Bronchial epithelial cell (primary cell): ENCODE measurements at regions not wholly inside any gene's neighbourhood (a gene's known extent, or its start where the extent isn't known, plus 50 kb on each side); places are given as distances from the start of the nearest gene placed in this dataset.
"Not testable (repeated sequence)": the region's sequence is repeated elsewhere in the genome, so short reads cannot be mapped to it uniquely, and the experiment has no call there.

Experiments
- DNase-seq: peaks from one replicate; pipeline ENCODE4 v3.0.0-alpha.2; 2010; ENCODE audit warnings: low read depth
- FAIRE-seq: peaks from 2 replicates; lab custom pipeline; 2011; peaks lifted over from hg19 to GRCh38; lab: Jason Lieb, UNC
- H3K27me3 ChIP-seq: 2 replicates; pipeline ENCODE4 v1.5.1; 2011; ENCODE audit warnings: low read length; ENCODE audit not compliant: control insufficient read depth, insufficient read depth
- H3K36me3 ChIP-seq: 2 replicates; pipeline ENCODE4 v1.5.1; 2011; ENCODE audit warnings: low read length; ENCODE audit not compliant: control insufficient read depth, insufficient read depth
- H3K4me3 ChIP-seq: 2 replicates; pipeline ENCODE4 v1.5.1; 2011; ENCODE audit warnings: mild to moderate bottlenecking, low read depth, low read length, control low read depth
- TF ChIP-seq, protein P1 (sequence below): IDR thresholded peaks from 2 replicates; pipeline ENCODE4 v1.5.1; 2011; ENCODE audit warnings: mild to moderate bottlenecking, moderate library complexity, low read length, control low read depth, inconsistent platforms; ENCODE audit not compliant: insufficient read depth, severe bottlenecking

DNA sequence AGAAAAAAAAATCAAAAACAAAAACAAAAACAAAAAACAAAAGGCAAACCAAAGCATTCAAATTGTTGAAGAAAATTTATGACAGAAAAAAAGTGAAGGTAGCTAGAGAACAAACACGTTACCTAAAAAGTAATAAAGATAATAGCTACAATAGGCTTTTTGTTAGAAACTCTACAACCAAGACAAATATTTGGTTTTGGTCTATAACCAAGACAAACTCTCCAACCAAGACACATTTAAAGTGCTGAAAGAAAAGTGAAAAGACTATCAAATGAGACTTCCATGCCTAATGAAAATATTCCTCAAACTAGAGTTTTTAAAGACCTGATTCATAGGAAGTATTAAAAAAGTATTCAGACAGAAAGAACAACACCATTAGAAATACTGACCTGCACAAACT lies 391.9 kb upstream of the NDST4 start:
- Histone ChIP-seq H3K36me3 (no peaks in the 10 kb centered on the region), H3K27me3 (no peaks in the 10 kb centered on the region), H3K4me3 (no peak overlapping the region)
- DNase-seq (no peak), FAIRE-seq (no peak)
- TF ChIP-seq, protein P1, sequence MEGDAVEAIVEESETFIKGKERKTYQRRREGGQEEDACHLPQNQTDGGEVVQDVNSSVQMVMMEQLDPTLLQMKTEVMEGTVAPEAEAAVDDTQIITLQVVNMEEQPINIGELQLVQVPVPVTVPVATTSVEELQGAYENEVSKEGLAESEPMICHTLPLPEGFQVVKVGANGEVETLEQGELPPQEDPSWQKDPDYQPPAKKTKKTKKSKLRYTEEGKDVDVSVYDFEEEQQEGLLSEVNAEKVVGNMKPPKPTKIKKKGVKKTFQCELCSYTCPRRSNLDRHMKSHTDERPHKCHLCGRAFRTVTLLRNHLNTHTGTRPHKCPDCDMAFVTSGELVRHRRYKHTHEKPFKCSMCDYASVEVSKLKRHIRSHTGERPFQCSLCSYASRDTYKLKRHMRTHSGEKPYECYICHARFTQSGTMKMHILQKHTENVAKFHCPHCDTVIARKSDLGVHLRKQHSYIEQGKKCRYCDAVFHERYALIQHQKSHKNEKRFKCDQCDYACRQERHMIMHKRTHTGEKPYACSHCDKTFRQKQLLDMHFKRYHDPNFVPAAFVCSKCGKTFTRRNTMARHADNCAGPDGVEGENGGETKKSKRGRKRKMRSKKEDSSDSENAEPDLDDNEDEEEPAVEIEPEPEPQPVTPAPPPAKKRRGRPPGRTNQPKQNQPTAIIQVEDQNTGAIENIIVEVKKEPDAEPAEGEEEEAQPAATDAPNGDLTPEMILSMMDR, result no peak

DNA sequence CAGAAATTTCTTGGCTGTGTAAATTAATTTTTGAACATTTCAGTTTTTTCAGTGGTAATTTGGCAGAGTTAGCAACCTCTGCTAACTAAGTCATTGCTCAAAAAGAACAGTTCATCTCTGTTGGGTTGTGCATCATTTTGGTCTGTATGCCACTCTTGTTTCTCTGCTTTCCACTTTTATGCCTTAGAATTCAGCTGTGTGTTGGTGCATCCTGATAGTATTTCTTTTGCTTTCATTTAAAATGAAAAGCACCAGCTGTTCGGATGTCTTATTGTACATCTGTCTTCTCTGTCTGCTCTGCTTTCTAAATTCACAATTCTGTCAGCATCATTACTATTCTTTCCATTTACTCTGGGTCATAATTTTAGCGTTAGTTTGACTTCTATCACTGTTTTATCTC lies 388.2 kb upstream of the NDST4 start:
- TF ChIP-seq, protein P1, result no peak
- FAIRE-seq, result no peak
- no peak for DNase-seq

DNA sequence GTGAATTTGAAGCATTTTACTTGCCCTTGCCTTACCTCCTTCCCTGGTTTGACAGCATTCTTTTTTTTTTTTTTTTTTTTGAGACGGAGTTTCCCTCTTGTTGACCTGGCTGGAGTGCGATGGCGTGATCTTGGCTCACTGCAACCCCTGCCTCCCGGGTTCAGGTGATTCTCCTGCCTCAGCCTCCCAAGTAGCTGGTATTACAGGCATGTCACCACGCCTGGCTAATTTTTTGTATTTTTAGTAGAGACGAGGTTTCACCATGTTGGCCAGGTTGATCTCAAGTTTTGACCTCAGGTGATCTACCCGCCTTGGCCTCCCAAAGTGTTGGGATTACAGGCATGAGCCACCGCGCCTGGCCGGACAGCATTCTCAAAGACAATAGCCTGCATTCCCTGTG lies 380.4 kb upstream of the NDST4 start:
- H3K27me3 ChIP-seq, DNase-seq, H3K4me3 ChIP-seq, FAIRE-seq, H3K36me3 ChIP-seq: not testable (repeated sequence)

More for the DNA sequence above, 388.2 kb upstream of the NDST4 start:
- H3K27me3 ChIP-seq, result no peaks in the 10 kb centered on the region
- H3K36me3 ChIP-seq, result no peaks in the 10 kb centered on the region
- no peak overlapping the region for H3K4me3 ChIP-seq

DNA sequence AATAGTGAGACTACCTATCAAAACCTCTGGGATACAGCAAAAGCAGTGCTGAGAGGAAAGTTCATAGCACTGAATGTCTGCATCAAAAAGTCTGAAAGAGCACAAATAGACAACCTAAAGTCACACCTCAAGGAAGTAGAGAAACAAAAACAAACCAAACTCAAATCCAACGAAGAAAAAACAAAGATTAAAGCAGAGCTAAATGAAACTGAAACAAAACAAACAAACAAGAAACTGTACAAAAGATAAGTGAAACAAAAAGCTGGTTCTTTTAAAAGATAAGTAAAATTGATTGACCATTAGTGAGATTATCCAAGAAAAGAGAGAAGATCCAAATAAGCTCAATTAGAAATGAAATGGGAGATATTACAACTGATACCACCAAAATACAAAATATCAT lies 378.3 kb upstream of the NDST4 start:
- TF ChIP-seq, protein P1, result no peak
- no peak for FAIRE-seq
- Histone ChIP-seq H3K36me3 (no peaks in the 10 kb centered on the region), H3K4me3 (no peak overlapping the region), H3K27me3 (no peaks in the 10 kb centered on the region)
- DNase-seq, result no peak

DNA sequence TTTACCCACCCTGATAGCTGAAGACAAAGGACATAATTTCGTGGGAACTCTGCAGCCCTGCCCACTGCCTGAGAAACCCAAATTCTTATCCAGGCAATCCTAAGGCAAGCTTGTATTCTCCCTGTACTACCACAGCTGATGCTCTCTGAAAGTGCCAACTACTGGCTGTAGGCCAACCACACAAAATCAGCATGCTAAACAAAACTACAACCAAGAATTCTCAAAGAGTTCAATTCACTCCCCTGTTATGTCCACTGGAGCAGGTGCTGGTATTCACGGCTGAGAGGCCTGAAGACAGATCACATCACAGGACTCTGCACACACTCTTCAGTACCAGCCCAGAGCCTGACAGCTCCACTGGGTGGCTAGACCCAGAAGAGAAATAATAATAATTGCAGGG lies 375.9 kb upstream of the NDST4 start:
- Histone ChIP-seq H3K4me3 (no peak overlapping the region), H3K36me3 (no peaks in the 10 kb centered on the region), H3K27me3 (no peaks in the 10 kb centered on the region)
- FAIRE-seq (no peak), DNase-seq (no peak)
- TF ChIP-seq, protein P1, result no peak

DNA sequence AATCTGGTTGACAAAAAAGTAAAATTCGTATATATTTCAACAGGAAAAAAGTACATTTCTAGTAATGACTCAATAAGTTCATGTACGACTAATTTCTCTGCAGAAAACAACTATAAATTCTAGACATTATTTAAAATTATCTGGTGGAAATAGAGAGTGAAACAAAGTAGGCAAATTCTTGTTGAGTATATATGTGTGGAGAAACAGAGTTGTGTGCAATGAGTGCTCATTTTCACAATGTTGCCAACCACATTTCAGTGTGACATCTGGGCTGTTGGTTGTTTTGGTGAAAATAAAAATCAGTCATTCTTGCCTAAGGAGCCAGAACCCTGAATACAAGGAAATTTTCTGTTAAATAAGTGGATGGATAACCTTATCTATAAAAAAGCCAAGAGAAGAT lies 372.0 kb upstream of the NDST4 start:
- no peaks in the 10 kb centered on the region for H3K36me3 ChIP-seq
- no peak overlapping the region for H3K4me3 ChIP-seq
- no peaks in the 10 kb centered on the region for H3K27me3 ChIP-seq
- TF ChIP-seq, protein P1, result no peak
- FAIRE-seq (no peak), DNase-seq (no peak)
